ENCODE measurements at regions not wholly inside any gene's neighbourhood (a gene's known extent, or its start where the extent isn't known, plus 50 kb on each side); places are given as distances from the start of the nearest gene placed in this dataset.

- intact Hi-C loops (cut with DNase I; ENCODE audit: low total_unique reads), result no loop called here
These were observed 244.3 kb downstream of the CSNK1G3 start for GRCh38 chr5:123756318-123756665.

DNA sequence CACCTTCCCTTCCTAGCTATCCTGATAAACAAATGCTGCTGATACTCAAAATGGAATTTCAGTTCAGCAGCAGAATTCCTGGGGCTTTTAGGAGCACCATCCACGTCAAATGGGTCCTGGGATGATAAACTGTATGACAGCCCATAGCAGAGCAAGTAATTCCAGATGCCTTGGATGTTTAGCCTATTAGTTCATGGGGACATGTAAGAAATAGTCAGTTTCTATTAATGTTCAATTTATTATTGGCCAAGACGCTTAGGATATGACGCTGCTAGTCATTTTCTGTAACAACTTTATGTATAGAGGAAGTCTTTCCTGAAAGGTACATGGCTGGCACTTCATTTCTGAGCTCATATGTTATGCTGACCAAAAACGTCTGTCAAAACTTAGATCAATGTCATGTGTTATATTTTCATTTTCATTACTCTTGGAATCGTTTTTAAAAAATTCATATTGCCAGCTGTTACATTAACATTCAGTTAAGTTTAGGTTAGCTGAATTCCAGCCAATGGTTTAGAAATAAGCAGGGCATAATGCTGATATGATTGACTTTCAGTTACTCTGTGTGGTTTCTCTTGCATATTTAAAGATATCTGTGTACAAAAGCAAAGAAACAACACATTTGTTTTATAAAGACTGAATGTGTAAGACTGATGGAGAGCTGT is 243.8 kb downstream of the CSNK1G3 start:
- no peak overlapping the region for H3K4me3 ChIP-seq
- no peaks in the 10 kb centered on the region for H3K36me3 ChIP-seq (ENCODE audit: low read depth, missing control alignments)
- peaks cover 4% of the 10 kb centered on the region for H3K4me1 ChIP-seq
- 71 to 75% methylated on average over 5 of the region's 5 CpGs for WGBS, 2 donors
- TF ChIP-seq POLR2A (IDR thresholded peaks at IDR 0.05) (no peak), CTCF (IDR thresholded peaks at IDR 0.05) (no peak)
- intact Hi-C loops (cut with DNase I; ENCODE audit: low total_unique reads), result no loop called here
- no peaks in the 10 kb centered on the region for H3K27me3 ChIP-seq
- DNase-seq, result no peak
- no peak overlapping the region for H3K27ac ChIP-seq
- no peaks in the 10 kb centered on the region for H3K9me3 ChIP-seq

More at GRCh38 chr5:123756318-123756665, 244.3 kb downstream of the CSNK1G3 start:
- H3K27ac ChIP-seq, result no peak overlapping the region
- peaks cover 4% of the 10 kb centered on the region for H3K4me1 ChIP-seq
- H3K36me3 ChIP-seq (ENCODE audit: low read depth, missing control alignments), result no peaks in the 10 kb centered on the region
- no peaks in the 10 kb centered on the region for H3K9me3 ChIP-seq
- H3K27me3 ChIP-seq, result no peaks in the 10 kb centered on the region
- DNase-seq, result no peak
- no peak overlapping the region for H3K4me3 ChIP-seq
- no peak for TF ChIP-seq CTCF (IDR thresholded peaks at IDR 0.05)
- TF ChIP-seq POLR2A (IDR thresholded peaks at IDR 0.05), result no peak
- 27 to 36% methylated on average over 2 of the region's 2 CpGs for WGBS, 2 donors

GRCh38 chr5:123754908-123755307 is 242.9 kb downstream of the CSNK1G3 start:
- TF ChIP-seq POLR2A (IDR thresholded peaks at IDR 0.05) (no peak), CTCF (IDR thresholded peaks at IDR 0.05) (no peak)
- Histone ChIP-seq H3K36me3 (ENCODE audit: low read depth, missing control alignments) (no peaks in the 10 kb centered on the region), H3K27me3 (no peaks in the 10 kb centered on the region), H3K27ac (no peak overlapping the region), H3K4me1 (peaks cover 4% of the 10 kb centered on the region), H3K4me3 (no peak overlapping the region), H3K9me3 (no peaks in the 10 kb centered on the region)
- intact Hi-C loops (cut with DNase I; ENCODE audit: low total_unique reads), result no loop called here
- DNase-seq, result no peak
- 66 to 75% methylated on average over 3 of the region's 3 CpGs for WGBS, 2 donors

DNA sequence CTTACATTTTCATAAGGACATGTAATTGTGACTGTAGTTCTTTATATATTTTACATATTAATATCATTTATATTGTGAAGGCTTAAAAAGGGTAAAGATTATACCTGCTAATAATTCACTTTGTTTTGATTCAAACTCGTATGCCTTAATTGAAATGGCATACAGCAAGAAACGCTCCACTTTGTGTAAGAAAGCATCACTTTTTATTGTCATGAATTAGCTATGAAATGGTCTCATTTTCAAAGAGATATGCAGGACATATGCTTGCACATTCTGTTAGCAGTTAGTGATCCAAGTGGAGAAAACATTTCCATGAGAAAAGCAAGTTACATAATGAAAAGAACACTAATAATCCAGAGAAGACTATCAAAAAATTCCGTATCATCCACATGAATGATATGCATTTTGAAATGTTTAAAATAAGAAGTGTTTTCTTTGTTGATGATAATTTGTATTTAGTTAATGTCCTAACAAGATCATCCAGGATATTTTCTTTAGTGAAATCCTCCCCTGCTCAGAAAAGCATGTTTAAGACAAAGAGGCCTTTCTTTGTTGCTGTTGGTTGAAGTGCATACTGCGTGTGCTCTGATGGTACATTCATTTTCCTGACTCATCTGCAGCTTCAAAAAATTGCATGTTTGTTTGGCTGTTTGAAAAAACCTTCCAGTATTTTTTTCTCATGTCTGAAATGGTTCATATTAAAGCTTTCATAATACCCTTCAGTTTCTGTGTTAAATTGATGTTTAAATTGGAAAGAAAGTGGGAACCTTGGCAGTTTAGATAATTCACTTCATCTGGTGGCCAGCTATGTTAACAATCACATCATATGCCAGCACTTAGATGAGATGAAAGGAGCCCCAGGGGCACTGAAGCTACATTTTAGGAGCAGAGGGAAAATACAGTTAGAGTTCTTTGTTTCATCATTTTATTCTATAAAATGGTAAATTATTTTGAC is 242.2 kb downstream of the CSNK1G3 start:
- no peak for TF ChIP-seq POLR2A (IDR thresholded peaks at IDR 0.05)
- no peak for TF ChIP-seq CTCF (IDR thresholded peaks at IDR 0.05)
- no peaks in the 10 kb centered on the region for H3K36me3 ChIP-seq (ENCODE audit: low read depth, missing control alignments)
- 57 to 69% methylated on average over 4 of the region's 4 CpGs for WGBS, 2 donors
- H3K4me1 ChIP-seq, result peaks cover 4% of the 10 kb centered on the region
- H3K9me3 ChIP-seq, result no peaks in the 10 kb centered on the region
- intact Hi-C loops (cut with DNase I; ENCODE audit: low total_unique reads), result no loop called here
- no peak overlapping the region for H3K27ac ChIP-seq
- no peak for DNase-seq
- H3K4me3 ChIP-seq, result no peak overlapping the region
- H3K27me3 ChIP-seq, result no peaks in the 10 kb centered on the region
